HEK293 (cell line): ENCODE measurements at regions not wholly inside any gene's neighbourhood (a gene's known extent, or its start where the extent isn't known, plus 50 kb on each side); places are given as distances from the start of the nearest gene placed in this dataset.

ENCODE experiments used
- CTCF ChIA-PET: fragments of 350-600 bp; formaldehyde crosslinking; extraction: SDS; loops from one replicate; lab custom pipeline; 2021; ENCODE audit warnings: antibody characterized with exemption; lab: Yijun Ruan, JAX
- POLR2A ChIA-PET: fragments of 300-600 bp; formaldehyde crosslinking; extraction: SDS; loops from one replicate; lab custom pipeline; 2020; ENCODE audit warnings: antibody characterized with exemption, inconsistent platforms; lab: Yijun Ruan, JAX
- H3K27ac ChIP-seq: fragments of 200-500 bp; sonication (Bioruptor generic); 2 replicates; pipeline ENCODE4 v1.5.1; 2014; ENCODE audit warnings: low read depth, low read length, control low read depth, inconsistent platforms; ENCODE audit errors: extremely low read depth
- H3K36me3 ChIP-seq, 2 experiments: fragments of 200-500 bp in 1 of 2; sonication (Bioruptor generic) in 1 of 2; 1 replicate in 1 of 2; 2 replicates in 1 of 2; pipeline ENCODE4 v1.5.1; 2014 to 2017; ENCODE audit warnings: inconsistent platforms in 2 of 2, low read length in 2 of 2; ENCODE audit not compliant: control insufficient read depth in 2 of 2, insufficient read depth in 1 of 2
- H3K4me1 ChIP-seq: fragments of 200-500 bp; sonication (Bioruptor generic); 2 replicates; pipeline ENCODE4 v1.5.1; 2014; ENCODE audit warnings: mild to moderate bottlenecking, low read length, inconsistent platforms; ENCODE audit not compliant: control insufficient read depth, insufficient read depth
- H3K4me3 ChIP-seq: 2 replicates; pipeline ENCODE4 v1.5.1; 2011; ENCODE audit warnings: low read depth, mild to moderate bottlenecking, control low read depth, low read length, moderate library complexity
- H3K9me3 ChIP-seq: fragments of 200-500 bp; sonication (Bioruptor generic); 2 replicates; pipeline ENCODE4 v1.5.1; 2014; ENCODE audit warnings: low read depth, low read length, inconsistent platforms; ENCODE audit not compliant: control insufficient read depth, insufficient read depth
- CTCF ChIP-seq: fragments of 450-650 bp; formaldehyde crosslinking; IDR thresholded peaks from 2 replicates; pipeline ENCODE4 v1.5.1; 2016; ENCODE audit warnings: missing biosample characterization, missing genetic modification characterization
- GLIS1 ChIP-seq: fragments of 450-650 bp; formaldehyde crosslinking; IDR thresholded peaks from 2 replicates; pipeline ENCODE4 v1.5.1; 2016; ENCODE audit warnings: missing biosample characterization, missing genetic modification characterization
- HOXA7 ChIP-seq: sonication (generic); formaldehyde crosslinking; IDR thresholded peaks from 2 replicates; pipeline ENCODE4 v1.8.1; 2022; ENCODE audit warnings: missing genetic modification reagents, borderline replicate concordance
- YY2 ChIP-seq: fragments of 450-650 bp; formaldehyde crosslinking; IDR thresholded peaks from 2 replicates; pipeline ENCODE4 v1.5.1; 2016; ENCODE audit warnings: missing biosample characterization, missing genetic modification characterization
- ZBTB6 ChIP-seq: fragments of 450-650 bp; formaldehyde crosslinking; IDR thresholded peaks from 2 replicates; pipeline ENCODE4 v1.5.1; 2017; ENCODE audit warnings: missing biosample characterization, missing genetic modification characterization
- ZFP3 ChIP-seq: fragments of 450-650 bp; formaldehyde crosslinking; IDR thresholded peaks from 2 replicates; pipeline ENCODE4 v1.5.1; 2016; ENCODE audit warnings: low read depth, missing biosample characterization, missing genetic modification characterization
- ZNF16 ChIP-seq: fragments of 450-650 bp; formaldehyde crosslinking; IDR thresholded peaks from 2 replicates; pipeline ENCODE4 v1.5.1; 2016; ENCODE audit warnings: low read depth, missing biosample characterization, missing genetic modification characterization
- ZNF292 ChIP-seq: fragments of 450-650 bp; formaldehyde crosslinking; IDR thresholded peaks from 2 replicates; pipeline ENCODE4 v1.5.1; 2016; ENCODE audit warnings: low read depth, missing biosample characterization, missing genetic modification characterization, borderline replicate concordance
- ZNF311 ChIP-seq: fragments of 450-650 bp; formaldehyde crosslinking; IDR thresholded peaks from 2 replicates; pipeline ENCODE4 v1.5.1; 2017; ENCODE audit warnings: missing biosample characterization, missing genetic modification characterization, borderline replicate concordance
- ZNF324 ChIP-seq: fragments of 450-650 bp; formaldehyde crosslinking; IDR thresholded peaks from 2 replicates; pipeline ENCODE4 v1.5.1; 2016; ENCODE audit warnings: missing biosample characterization, missing genetic modification characterization
- ZNF335 ChIP-seq: fragments of 450-650 bp; formaldehyde crosslinking; conservative IDR thresholded peaks from 2 replicates; pipeline ENCODE4 v1.5.1; 2016; ENCODE audit warnings: missing biosample characterization, missing genetic modification characterization
- ZNF423 ChIP-seq: fragments of 450-650 bp; formaldehyde crosslinking; IDR thresholded peaks from 2 replicates; pipeline ENCODE4 v1.5.1; 2016; ENCODE audit warnings: missing biosample characterization, missing genetic modification characterization
- ZNF510 ChIP-seq: fragments of 450-650 bp; formaldehyde crosslinking; IDR thresholded peaks from 2 replicates; pipeline ENCODE4 v1.5.1; 2018; ENCODE audit warnings: mild to moderate bottlenecking, missing genetic modification characterization, missing biosample characterization; ENCODE audit not compliant: insufficient replicate concordance
- ZNF529 ChIP-seq: fragments of 450-650 bp; formaldehyde crosslinking; IDR thresholded peaks from 2 replicates; pipeline ENCODE4 v1.5.1; 2017; ENCODE audit warnings: missing genetic modification characterization, missing biosample characterization; ENCODE audit not compliant: insufficient replicate concordance
- ZNF629 ChIP-seq: fragments of 450-650 bp; formaldehyde crosslinking; IDR thresholded peaks from 2 replicates; pipeline ENCODE4 v1.5.1; 2017; ENCODE audit warnings: missing biosample characterization, missing genetic modification characterization
- ZNF660 ChIP-seq: fragments of 450-650 bp; IDR thresholded peaks from 2 replicates; pipeline ENCODE4 v1.5.1; 2018; ENCODE audit warnings: missing biosample characterization, mild to moderate bottlenecking, missing genetic modification characterization
- ZNF670 ChIP-seq: fragments of 450-650 bp; formaldehyde crosslinking; IDR thresholded peaks from 2 replicates; pipeline ENCODE4 v1.5.1; 2016; ENCODE audit warnings: missing biosample characterization, missing genetic modification characterization, low read depth
- ZNF692 ChIP-seq: fragments of 450-650 bp; formaldehyde crosslinking; IDR thresholded peaks from 2 replicates; pipeline ENCODE4 v1.5.1; 2016; ENCODE audit warnings: missing biosample characterization, missing genetic modification characterization
- ZNF707 ChIP-seq: fragments of 450-650 bp; formaldehyde crosslinking; IDR thresholded peaks from 2 replicates; pipeline ENCODE4 v1.5.1; 2016; ENCODE audit warnings: missing biosample characterization, missing genetic modification characterization
- ZSCAN16 ChIP-seq: fragments of 450-650 bp; formaldehyde crosslinking; IDR thresholded peaks from 2 replicates; pipeline ENCODE4 v1.5.1; 2016; ENCODE audit warnings: missing biosample characterization, missing genetic modification characterization
- ZSCAN18 ChIP-seq: fragments of 450-650 bp; formaldehyde crosslinking; IDR thresholded peaks from 2 replicates; pipeline ENCODE4 v1.5.1; 2016; ENCODE audit warnings: missing biosample characterization, missing genetic modification characterization
- ZSCAN23 ChIP-seq: fragments of 450-650 bp; formaldehyde crosslinking; IDR thresholded peaks from 2 replicates; pipeline ENCODE4 v1.5.1; 2016; ENCODE audit warnings: missing biosample characterization, missing genetic modification characterization
- TF ChIP-seq, protein P1 (sequence below): fragments of 450-650 bp; formaldehyde crosslinking; IDR thresholded peaks from 2 replicates; pipeline ENCODE4 v1.5.1; 2016; ENCODE audit warnings: missing biosample characterization, missing genetic modification characterization
- TF ChIP-seq, protein P2 (sequence below): fragments of 450-650 bp; formaldehyde crosslinking; IDR thresholded peaks from 2 replicates; pipeline ENCODE4 v1.5.1; 2016; ENCODE audit warnings: missing biosample characterization, missing genetic modification characterization
- TF ChIP-seq, protein P3 (sequence below): fragments of 450-650 bp; formaldehyde crosslinking; IDR thresholded peaks from 2 replicates; pipeline ENCODE4 v1.5.1; 2016; ENCODE audit warnings: missing biosample characterization, missing genetic modification characterization, low read depth

GRCh38 chr2:2805263-2805662 is 474.2 kb upstream of the MYT1L start (continued):
- TF ChIP-seq ZNF324 (tag by site-specific recombination): no peak
- no peak for TF ChIP-seq ZSCAN18 (tag by site-specific recombination)
- no peak for TF ChIP-seq ZNF660 (tag by site-specific recombination)
- no peak for TF ChIP-seq ZFP3 (tag by site-specific recombination)
- TF ChIP-seq CTCF: no peak
- no peak for TF ChIP-seq ZNF629 (tag by site-specific recombination)
- no peak for TF ChIP-seq HOXA7
- no peak for TF ChIP-seq ZNF670 (tag by site-specific recombination)
- TF ChIP-seq ZNF423 (tag by site-specific recombination): no peak
- TF ChIP-seq, all 188 proteins: peak for 0

DNA sequence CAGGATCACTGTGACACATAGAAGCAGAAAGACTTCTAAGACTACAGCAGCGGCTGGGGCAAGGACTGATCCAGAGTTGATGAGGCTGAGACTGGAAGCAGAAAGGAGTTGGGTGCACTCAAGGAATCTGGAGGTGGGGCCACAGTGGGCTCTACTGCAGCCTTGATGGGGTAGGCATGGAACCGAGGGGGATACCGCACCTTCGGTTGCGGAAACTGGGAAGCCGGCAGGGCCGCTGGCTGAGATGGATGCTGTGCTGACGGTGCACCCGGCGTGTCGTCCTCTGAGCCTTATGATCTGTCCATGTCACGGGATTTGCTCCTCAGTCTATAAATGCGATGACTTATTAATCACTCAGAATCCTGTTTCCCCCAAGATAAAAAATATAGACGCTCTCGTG is 473.5 kb upstream of the MYT1L start:
- CTCF ChIA-PET: no interaction called here
- H3K4me1 ChIP-seq: no peaks in the 10 kb centered on the region
- TF ChIP-seq ZNF16 (tag by site-specific recombination) (no peak), ZNF292 (tag by site-specific recombination) (no peak), ZNF707 (tag by site-specific recombination) (no peak), ZSCAN16 (no peak), ZBTB6 (tag by site-specific recombination) (no peak), ZNF311 (tag by site-specific recombination) (no peak), ZNF510 (tag by site-specific recombination) (no peak), ZNF335 (no peak), YY2 (no peak), ZNF629 (tag by site-specific recombination) (no peak), ZNF692 (tag by site-specific recombination) (no peak), ZNF529 (tag by site-specific recombination) (no peak), ZSCAN23 (tag by site-specific recombination) (no peak), GLIS1 (tag by site-specific recombination) (no peak)
- TF ChIP-seq, protein P1, sequence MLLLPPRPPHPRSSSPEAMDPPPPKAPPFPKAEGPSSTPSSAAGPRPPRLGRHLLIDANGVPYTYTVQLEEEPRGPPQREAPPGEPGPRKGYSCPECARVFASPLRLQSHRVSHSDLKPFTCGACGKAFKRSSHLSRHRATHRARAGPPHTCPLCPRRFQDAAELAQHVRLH (tag by site-specific recombination): no peak
- TF ChIP-seq, protein P2, sequence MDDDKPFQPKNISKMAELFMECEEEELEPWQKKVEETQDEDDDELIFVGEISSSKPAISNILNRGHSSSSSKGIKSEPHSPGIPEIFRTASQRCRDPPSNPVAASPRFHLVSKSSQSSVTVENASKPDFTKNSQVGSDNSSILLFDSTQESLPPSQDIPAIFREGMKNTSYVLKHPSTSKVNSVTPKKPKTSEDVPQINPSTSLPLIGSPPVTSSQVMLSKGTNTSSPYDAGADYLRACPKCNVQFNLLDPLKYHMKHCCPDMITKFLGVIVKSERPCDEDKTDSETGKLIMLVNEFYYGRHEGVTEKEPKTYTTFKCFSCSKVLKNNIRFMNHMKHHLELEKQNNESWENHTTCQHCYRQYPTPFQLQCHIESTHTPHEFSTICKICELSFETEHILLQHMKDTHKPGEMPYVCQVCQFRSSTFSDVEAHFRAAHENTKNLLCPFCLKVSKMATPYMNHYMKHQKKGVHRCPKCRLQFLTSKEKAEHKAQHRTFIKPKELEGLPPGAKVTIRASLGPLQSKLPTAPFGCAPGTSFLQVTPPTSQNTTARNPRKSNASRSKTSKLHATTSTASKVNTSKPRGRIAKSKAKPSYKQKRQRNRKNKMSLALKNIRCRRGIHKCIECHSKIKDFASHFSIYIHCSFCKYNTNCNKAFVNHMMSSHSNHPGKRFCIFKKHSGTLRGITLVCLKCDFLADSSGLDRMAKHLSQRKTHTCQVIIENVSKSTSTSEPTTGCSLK: no peak
- TF ChIP-seq, protein P3, sequence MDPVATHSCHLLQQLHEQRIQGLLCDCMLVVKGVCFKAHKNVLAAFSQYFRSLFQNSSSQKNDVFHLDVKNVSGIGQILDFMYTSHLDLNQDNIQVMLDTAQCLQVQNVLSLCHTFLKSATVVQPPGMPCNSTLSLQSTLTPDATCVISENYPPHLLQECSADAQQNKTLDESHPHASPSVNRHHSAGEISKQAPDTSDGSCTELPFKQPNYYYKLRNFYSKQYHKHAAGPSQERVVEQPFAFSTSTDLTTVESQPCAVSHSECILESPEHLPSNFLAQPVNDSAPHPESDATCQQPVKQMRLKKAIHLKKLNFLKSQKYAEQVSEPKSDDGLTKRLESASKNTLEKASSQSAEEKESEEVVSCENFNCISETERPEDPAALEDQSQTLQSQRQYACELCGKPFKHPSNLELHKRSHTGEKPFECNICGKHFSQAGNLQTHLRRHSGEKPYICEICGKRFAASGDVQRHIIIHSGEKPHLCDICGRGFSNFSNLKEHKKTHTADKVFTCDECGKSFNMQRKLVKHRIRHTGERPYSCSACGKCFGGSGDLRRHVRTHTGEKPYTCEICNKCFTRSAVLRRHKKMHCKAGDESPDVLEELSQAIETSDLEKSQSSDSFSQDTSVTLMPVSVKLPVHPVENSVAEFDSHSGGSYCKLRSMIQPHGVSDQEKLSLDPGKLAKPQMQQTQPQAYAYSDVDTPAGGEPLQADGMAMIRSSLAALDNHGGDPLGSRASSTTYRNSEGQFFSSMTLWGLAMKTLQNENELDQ (tag by site-specific recombination): no peak
- H3K4me3 ChIP-seq: no peak overlapping the region
- no peaks in the 10 kb centered on the region for H3K36me3 ChIP-seq
- no peaks in the 10 kb centered on the region for H3K9me3 ChIP-seq
- H3K27ac ChIP-seq: no peak overlapping the region
- POLR2A ChIA-PET: no interaction called here
